Natural killer cell treated with Interleukin-12 subunit alpha and Interleukin-12 subunit beta and Interleukin-15 and Interleukin-18, amount 100 ng/mL, for 72 hours (primary cell): ENCODE measurements at regions not wholly inside any gene's neighbourhood (a gene's known extent, or its start where the extent isn't known, plus 50 kb on each side); places are given as distances from the start of the nearest gene placed in this dataset.
"Not testable (repeated sequence)": the region's sequence is repeated elsewhere in the genome, so short reads cannot be mapped to it uniquely, and the experiment has no call there.

Source experiments
- ATAC-seq, 2 donors: fragments of 150-1000 bp; cut with Tn5 transposase in 1 of 2; sonication (Bioruptor Pico), chemical (Tn5 transposase) in 1 of 2; 2 replicates each; pipeline ENCODE4 v1.10.0; 2021
- DNase-seq: peaks from one replicate; pipeline ENCODE4 v3.0.0; 2022; ENCODE audit warnings: low spot score
- H3K27ac Mint-ChIP-seq, 2 donors: 1 replicate in 1 of 2; 2 replicates in 1 of 2; pipeline ENCODE4 v1.8.0; 2022; ENCODE audit warnings: mixed read lengths in 2 of 2, mild to moderate bottlenecking in 1 of 2, moderate library complexity in 1 of 2
- H3K27me3 Mint-ChIP-seq, 2 donors: 1 replicate in 1 of 2; 2 replicates in 1 of 2; pipeline ENCODE4 v1.8.0; 2022; ENCODE audit warnings: mixed read lengths in 2 of 2
- H3K36me3 Mint-ChIP-seq: one replicate; pipeline ENCODE4 v1.8.0; 2022; ENCODE audit warnings: mixed read lengths
- H3K4me1 Mint-ChIP-seq, 2 donors: 1 replicate in 1 of 2; 2 replicates in 1 of 2; pipeline ENCODE4 v1.8.0; 2022; ENCODE audit warnings: low read depth in 2 of 2, mixed read lengths in 2 of 2, mild to moderate bottlenecking in 1 of 2
- H3K4me3 Mint-ChIP-seq: one replicate; pipeline ENCODE4 v1.8.0; 2022; ENCODE audit warnings: mixed read lengths
- H3K9me3 Mint-ChIP-seq: 2 replicates; pipeline ENCODE4 v1.8.0; 2022; ENCODE audit warnings: mixed read lengths

DNA sequence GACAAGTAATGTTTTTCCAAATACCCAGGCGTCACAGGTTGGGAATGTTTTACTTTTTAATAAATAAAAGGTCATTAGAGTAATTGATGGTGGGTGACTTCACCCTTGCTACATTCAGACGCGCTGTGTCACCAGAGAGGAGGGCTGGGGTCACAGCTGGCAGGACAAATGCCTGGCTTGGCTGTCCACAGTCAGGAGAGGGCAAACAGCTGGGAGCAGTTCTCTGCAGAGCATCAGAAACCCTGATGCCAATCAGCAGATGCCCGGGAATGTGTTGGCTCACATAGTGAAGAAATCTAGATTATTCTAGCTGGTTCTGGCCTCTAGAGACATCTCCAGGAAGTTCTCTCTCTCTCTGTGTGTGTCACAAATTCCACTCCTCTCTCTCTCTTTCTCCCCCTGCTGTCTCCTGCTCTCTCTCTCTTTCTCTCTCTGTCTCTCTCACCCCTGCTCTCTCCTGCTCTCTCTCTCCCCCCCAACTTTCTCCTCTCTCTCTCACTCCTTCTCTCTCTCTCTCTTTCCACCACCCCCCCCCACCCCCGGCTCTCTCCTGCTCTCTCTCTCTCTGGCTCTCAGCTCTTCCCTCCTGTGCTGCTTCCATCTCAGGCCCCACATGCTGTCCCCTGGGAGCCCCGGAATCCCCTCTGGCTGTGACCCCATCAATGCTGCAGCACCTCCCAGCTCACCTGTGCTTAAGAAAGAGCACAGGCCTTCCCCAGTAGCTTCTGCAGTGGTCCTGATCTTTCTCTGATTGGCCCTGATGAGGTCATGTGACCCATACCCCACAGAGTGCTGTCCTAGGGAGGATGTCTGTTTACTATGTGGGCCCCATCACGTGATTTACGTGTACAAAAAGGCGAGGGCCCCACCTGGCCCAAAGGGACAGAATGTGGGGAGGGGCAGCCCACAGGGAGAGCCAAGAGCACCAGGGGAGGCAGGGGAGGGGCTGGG is 331.5 kb downstream of the ADGRD1 start:
- not testable (repeated sequence) for H3K4me3 Mint-ChIP-seq, H3K27ac Mint-ChIP-seq, H3K9me3 Mint-ChIP-seq, ATAC-seq, DNase-seq, H3K4me1 Mint-ChIP-seq, H3K36me3 Mint-ChIP-seq, H3K27me3 Mint-ChIP-seq

DNA sequence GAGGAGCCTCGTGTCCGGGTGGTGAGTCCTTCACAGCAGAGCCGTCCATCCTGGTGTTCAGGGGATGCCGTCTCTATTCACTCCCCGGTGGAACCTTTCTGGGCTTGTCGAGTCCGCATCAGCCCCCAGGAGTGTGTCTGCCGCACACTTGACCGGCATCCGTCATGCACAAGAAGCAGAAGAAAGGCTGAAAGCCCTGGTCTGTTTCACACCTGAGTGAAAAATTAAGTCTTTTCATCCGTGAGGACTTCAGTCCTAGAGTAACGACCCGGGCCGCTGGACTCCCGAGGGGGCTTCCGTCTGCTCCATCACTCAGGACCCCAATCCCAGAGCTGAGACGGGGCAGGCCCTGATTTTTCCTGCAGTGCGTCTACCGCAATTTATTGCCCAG is 332.2 kb downstream of the ADGRD1 start:
- not testable (repeated sequence) for DNase-seq, H3K4me1 Mint-ChIP-seq, H3K27me3 Mint-ChIP-seq, H3K9me3 Mint-ChIP-seq, H3K4me3 Mint-ChIP-seq, H3K36me3 Mint-ChIP-seq, ATAC-seq, H3K27ac Mint-ChIP-seq

DNA sequence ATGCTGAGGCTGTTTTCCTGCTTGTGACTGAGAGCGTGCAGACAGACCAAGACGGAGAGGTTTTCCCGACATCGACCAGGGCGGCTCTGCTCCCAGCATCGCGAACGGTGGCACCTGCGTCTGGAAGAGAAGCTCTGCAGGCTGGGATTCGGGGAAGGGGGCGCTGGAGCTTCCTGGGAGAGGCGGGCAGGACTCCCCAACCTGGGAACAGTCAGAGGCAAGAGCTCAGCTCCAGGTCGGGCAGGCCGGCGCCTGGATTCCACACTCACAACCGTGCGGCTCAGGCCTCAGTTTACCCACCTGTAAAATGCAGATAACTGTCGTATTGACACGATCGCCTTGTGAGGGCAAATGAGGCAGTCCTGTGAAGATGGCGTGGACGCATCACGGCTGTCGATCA is 332.6 kb downstream of the ADGRD1 start:
- not testable (repeated sequence) for DNase-seq, H3K36me3 Mint-ChIP-seq, H3K4me3 Mint-ChIP-seq, H3K27me3 Mint-ChIP-seq, H3K27ac Mint-ChIP-seq, H3K4me1 Mint-ChIP-seq, ATAC-seq, H3K9me3 Mint-ChIP-seq

DNA sequence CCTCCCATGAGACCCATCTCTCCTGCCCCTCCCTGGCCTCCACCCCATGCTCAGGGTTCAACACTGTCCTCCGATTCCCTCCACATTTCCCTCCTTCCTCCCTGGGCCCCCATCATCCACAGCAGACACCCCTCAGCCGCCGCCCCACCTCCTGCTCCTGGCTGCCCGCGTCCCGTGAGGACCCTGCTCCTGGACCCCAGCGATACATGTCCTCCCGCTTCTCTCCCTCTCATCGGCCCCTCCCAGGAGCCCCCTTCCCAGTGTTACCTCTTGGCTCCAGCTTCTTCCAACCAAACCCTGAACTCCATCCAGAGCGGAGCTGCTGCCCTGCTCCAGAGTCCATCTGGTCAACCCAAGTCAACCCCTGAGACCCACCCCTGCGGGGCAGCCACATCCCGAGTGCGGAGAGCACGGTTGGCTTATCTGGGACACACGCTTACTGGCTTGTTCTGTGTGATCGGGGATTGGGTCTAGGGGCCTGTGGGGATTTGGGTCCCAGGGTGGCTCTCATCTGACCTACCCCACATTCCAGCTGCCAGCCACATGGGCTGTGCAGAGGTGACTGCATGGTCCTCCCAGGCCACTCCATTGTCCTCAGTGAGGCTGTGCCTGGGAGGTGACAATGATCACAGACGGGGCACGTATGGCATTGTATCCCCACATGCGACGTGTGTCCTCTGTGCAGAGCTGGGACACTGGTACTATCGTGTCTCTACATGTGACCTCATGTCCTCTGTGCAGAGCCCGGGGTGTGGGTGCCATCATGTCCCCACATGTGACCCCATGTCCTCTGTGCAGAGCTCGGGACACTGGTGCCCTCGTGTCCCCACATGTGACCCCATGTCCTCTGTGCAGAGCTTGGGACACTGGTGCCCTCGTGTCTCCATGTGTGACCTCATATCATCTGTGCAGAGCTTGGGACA is 333.6 kb downstream of the ADGRD1 start:
- Mint-ChIP-seq H3K4me1 (no peaks in the 10 kb centered on the region), H3K4me3 (no peak overlapping the region), H3K36me3 (no peaks in the 10 kb centered on the region), H3K27ac (no peak overlapping the region), H3K27me3 (peaks cover 0 to 3% of the 10 kb centered on the region in 2 donors), H3K9me3 (no peaks in the 10 kb centered on the region)
- ATAC-seq (no peak), DNase-seq (no peak)

- no peaks in the 10 kb centered on the region for H3K4me1 Mint-ChIP-seq
- H3K27ac Mint-ChIP-seq: no peak overlapping the region
- H3K4me3 Mint-ChIP-seq: no peak overlapping the region
- no peaks in the 10 kb centered on the region for H3K9me3 Mint-ChIP-seq
- DNase-seq: no peak
- ATAC-seq: no peak
- no peaks in the 10 kb centered on the region for H3K36me3 Mint-ChIP-seq
- peaks cover 0 to 3% of the 10 kb centered on the region in 2 donors for H3K27me3 Mint-ChIP-seq
Observed at GRCh38 chr12:131287938-131288764, 334.4 kb downstream of the ADGRD1 start.

DNA sequence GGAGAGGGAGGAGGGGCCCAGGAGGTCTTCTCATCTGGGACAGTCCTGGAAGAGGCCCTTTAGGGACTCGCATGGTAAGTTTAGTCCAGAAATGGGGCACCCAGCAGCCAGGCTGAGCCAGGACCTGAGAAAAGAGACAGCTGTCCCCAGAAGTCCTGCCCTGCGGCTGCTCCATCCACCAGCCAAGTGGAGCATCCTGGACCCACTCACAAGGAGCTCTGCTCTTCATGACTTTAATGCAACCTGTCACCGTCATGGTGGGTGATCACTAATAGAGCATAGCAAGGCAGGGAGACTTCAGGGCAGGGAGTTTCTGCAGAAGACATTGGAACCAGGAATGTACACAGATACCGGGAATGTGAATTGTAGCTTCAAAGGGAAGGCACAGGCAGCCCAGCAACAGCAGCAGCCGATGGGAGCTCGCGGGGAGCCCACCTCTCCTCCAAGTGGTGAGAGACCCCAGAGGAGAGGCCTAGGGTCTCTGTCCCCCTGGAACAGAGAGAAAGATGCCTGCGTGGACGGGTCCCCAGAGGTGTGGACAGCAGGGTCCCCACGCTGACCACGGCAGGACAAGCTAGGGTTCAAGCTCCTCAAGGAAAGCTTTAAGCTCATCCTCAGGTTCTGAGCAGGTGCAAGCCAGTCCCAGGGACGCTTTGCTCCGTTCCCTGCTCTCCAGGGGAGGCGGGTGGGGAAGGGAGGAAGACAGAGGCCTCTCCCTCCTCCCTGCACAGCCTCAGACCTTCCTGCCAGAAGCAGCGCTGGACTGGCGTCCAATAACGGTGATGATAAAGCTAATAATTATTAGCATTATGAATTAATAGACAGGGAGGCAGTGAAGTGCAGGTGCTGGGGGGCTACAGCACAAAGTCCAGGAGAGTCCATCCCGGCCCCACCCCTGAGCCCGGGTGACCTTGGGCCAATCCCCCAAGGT is 335.3 kb downstream of the ADGRD1 start:
- not testable (repeated sequence) for H3K9me3 Mint-ChIP-seq, H3K4me1 Mint-ChIP-seq, H3K36me3 Mint-ChIP-seq, ATAC-seq, H3K27me3 Mint-ChIP-seq, H3K27ac Mint-ChIP-seq, DNase-seq, H3K4me3 Mint-ChIP-seq

DNA sequence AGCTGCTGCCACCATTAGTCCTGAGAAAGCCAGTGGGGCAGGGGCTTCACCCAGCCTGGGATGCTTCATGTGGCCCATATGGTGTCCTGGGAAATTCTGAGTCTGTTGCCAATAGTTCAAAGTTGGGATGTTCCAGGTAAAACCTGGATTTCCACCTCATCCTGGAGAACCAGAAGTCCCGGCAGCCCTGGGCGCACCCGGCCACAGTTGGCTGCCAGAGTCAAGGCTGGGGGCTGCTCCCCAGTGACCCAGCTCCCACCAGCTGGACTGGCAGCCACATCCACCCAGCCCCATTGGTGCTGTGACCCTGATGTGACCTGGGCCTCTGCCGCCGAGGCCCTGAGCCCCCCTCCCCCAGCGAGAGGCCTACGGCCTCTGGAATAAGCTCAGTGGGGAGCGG is 336.1 kb downstream of the ADGRD1 start:
- H3K27ac Mint-ChIP-seq, H3K4me1 Mint-ChIP-seq, H3K36me3 Mint-ChIP-seq, H3K4me3 Mint-ChIP-seq, H3K9me3 Mint-ChIP-seq, ATAC-seq, H3K27me3 Mint-ChIP-seq, DNase-seq: not testable (repeated sequence)

GRCh38 chr12:131290255-131290959 is 336.7 kb downstream of the ADGRD1 start:
- Mint-ChIP-seq H3K4me3 (no peak overlapping the region), H3K27me3 (peaks cover 8% of the 10 kb centered on the region in 2 donors), H3K36me3 (no peaks in the 10 kb centered on the region), H3K27ac (no peak overlapping the region), H3K4me1 (no peaks in the 10 kb centered on the region), H3K9me3 (no peaks in the 10 kb centered on the region)
- no peak for ATAC-seq
- no peak for DNase-seq

DNA sequence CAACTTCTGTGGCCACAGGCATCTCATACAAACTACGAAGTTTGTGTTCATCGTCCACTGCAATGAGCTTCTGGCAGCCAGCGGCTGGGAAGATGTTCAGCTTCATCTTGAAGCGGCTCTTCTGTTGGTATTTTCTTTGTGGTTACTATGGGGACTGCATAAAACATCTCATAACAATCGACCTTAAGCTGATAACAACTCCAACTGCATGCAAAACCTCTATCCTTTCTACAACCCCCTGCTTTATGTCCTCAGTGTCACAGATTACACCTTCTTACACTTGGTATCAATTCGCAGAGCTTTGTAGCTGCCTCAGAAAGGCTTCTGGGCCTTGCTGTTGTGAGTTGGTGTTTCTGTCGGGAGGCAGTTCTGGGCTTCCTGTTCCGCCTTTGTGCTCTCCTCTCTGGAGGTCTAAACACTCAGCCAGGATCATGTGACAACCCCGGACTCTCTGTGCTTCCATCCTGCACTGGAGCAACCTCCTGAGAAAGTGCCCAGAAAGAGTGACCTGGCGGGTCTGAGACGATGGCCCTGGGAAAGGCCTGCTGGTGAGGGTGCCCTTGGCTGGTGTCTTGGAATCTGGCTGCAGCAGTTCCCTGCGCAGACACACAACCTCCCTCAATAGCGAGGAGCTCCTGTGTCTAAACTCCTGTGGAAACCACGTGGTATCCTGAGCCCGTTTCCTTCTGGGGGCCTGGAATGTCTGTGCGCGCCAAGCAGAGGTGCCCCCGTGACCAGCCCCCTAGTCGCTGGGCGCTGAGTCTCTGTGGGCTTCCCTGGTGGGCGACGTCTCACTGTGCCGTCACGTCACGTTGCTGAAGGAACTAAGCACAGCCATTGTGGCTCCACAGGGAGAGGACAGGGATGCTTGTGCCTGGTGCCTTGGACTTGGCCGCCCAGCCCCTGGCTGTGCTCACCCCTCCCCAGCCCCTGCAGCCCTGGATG is 339.6 kb downstream of the ADGRD1 start:
- not testable (repeated sequence) for H3K27ac Mint-ChIP-seq, H3K4me1 Mint-ChIP-seq, ATAC-seq, H3K36me3 Mint-ChIP-seq, H3K4me3 Mint-ChIP-seq, H3K9me3 Mint-ChIP-seq, H3K27me3 Mint-ChIP-seq, DNase-seq

DNA sequence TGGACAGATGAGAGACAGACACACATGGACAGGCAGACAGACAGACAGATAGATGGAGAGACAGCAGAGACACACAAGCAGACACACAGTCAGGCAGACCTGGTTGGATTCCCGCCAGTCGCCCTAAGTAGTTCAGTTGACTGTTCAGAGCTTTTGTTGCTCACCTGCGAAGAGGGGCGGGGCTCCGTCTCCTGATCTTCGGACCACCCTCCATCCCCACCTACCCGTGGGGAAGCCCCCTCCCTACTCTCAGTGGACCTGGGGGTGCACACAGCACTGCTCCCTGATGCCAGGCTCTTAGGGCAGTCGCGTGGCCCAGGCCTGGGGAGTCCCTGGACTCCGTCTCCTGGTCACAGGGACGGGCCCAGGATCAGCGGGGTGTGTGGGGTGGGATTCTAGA is 341.0 kb downstream of the ADGRD1 start:
- not testable (repeated sequence) for H3K27ac Mint-ChIP-seq, H3K9me3 Mint-ChIP-seq, H3K4me3 Mint-ChIP-seq, H3K36me3 Mint-ChIP-seq, H3K27me3 Mint-ChIP-seq, ATAC-seq, DNase-seq, H3K4me1 Mint-ChIP-seq

DNA sequence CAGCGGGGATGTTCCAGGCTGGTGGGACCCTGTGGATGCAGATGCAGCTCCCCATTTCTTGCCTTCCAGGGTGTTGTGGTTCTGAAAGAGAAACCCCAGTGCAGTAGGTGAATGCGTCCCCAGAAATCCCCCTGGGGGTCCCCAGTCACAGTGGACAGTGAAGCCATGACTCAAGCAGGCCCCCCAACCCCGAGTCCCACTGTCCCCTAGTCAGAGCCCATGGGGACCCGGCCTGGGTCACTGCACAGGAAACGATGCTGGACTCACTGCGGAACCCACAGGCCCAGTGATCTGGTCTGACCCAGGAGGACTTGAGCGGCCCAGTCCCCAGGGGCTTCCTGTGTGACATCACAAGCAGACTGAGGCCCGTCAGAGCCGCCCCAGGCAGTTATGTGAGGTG is 341.4 kb downstream of the ADGRD1 start:
- H3K4me3 Mint-ChIP-seq, H3K9me3 Mint-ChIP-seq, H3K27me3 Mint-ChIP-seq, H3K4me1 Mint-ChIP-seq, ATAC-seq, H3K27ac Mint-ChIP-seq, H3K36me3 Mint-ChIP-seq, DNase-seq: not testable (repeated sequence)
